ENCODE measurements at regions not wholly inside any gene's neighbourhood (a gene's known extent, or its start where the extent isn't known, plus 50 kb on each side); places are given as distances from the start of the nearest gene placed in this dataset.

DNA sequence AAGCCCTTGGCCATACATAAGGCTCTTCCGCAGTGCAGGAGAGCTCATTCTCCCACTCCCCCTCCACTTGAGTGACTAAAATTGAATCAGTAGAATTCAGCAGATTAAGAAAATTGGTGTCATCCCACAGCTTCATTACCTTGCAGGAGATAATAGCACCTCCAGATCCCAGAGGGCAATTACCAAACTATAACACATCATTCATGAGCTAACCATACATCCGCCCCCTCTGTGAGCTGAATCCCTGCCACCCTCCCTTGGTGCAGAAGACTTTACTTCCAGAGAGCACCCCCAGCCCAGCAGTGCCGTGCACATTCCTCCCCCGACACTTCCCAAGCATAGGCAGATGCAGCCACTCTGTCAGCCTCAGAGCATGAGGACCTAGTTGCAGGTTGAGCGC lies 496.5 kb upstream of the B3GAT1 start:
- DNase-seq (ENCODE audit: low read depth) = no peak

DNA sequence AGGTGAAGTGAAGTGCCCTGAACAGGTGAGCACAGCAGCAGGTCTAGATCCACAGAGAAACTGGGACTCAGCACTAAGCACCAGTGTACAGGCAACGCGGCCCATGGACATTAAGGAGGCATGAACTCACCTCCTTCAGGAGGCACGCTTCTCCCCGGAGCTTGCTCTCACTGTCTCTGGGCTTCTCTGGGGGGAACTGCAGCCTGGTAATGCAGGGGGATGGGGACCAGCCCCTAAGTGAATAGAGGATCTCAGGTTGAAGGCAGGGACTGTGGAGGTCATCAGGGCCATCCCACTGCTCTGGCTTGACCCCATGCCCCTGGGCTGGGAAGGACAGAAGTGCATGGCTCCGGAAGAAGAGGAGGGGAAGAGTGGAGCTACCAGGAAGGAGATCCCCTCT lies 495.6 kb upstream of the B3GAT1 start:
- no peak for DNase-seq (ENCODE audit: low read depth)

DNA sequence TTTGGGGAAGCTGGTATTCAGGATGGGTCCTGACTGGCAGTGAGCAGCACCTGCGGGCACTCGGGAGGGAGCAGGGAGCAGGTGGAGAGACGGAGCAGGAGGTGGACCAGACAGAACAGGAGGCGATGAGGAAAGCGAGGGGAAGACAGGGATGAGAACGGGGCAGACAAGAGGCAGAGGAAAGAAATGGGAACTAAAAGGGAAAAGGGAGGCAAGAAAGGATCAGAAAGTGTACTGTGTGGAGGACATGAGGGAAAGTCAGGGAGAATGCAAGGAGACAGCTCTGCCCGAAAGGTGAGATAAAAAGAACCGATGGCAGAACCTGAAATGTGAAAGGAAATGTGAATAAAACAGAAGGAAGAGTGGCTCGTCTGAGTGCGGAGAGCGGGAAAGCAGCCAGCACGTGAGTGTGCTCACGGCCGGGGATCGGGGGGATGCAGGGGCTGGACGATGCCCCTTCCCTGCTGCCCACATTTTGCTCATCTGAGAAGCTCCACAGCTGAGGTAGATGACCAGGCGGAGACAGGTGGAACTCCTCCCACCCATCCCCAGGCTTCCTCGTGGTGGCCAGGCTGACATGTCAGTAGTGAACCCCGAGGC lies 494.4 kb upstream of the B3GAT1 start:
- no peak for DNase-seq (ENCODE audit: low read depth)

DNA sequence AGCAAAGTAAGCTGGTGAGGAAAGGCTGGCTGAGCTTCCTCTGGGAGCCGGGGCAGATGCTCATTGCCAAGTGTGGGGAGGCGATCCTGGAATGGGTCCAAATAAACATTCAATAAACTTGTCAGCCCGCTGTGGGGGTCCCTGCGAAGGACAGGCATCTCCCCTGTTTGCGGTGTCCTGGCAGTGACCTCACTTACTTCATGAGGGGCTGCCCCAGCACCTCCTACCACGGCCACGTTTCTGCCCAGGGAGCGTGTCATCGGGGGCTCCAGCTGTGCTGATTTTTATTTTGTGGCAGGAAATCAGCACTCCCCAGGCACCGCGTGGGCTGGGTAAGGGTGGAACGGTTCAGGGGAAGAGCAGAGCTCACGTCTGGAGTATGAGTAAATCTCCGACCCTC lies 493.9 kb upstream of the B3GAT1 start:
- DNase-seq (ENCODE audit: low read depth) = no peak

DNA sequence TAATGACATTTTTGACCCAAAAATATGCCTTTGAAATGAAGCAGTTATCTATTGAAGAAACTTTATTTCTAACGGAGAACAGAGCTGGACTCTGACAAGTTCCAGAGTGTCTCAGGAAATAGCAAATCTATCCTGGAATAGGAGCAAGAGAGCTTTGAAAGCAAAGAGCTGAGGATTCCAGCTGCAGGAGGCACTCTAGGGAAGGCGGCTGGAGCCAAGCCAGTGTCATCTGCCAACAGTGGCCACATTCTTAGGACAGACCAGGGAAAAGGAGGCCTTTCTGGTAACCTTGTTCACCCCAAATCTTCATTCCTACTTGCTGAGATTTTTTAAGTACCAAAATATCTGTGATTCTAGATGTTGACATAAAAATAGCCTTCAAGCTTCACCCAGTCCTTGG lies 493.5 kb upstream of the B3GAT1 start:
- no peak for DNase-seq (ENCODE audit: low read depth)

DNA sequence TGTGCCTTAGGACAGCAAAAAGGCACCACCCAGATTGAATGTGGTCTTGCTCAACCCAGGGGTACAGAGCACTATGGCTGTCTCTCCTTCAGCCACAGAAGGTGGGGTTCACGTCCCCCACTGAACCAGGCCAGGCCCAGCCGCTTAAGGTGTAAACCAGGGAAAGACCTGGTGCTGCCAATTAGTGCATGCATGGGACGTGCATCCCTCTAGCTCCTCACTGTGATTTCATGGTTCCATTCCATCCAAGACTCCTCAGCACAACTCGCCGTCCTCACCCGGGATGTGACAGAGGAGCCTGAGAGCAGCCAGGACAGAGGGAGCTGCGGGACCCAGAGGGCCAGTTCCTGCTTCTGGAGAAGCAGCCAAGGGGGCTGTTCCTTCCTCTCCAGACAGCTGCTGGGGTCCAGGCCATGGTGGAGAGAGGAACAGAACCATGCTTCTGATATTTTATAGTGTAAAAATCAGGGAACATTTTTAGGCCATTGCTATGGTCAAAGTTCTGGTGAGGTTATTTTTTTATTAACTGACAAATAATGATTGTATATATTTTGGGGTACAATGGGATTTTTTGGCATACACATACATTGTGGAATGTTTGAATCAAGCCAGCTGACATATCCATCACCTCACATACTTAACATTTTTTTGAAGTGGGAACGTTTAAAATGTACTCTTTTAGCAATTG lies 492.2 kb upstream of the B3GAT1 start:
- DNase-seq (ENCODE audit: low read depth) = no peak

DNA sequence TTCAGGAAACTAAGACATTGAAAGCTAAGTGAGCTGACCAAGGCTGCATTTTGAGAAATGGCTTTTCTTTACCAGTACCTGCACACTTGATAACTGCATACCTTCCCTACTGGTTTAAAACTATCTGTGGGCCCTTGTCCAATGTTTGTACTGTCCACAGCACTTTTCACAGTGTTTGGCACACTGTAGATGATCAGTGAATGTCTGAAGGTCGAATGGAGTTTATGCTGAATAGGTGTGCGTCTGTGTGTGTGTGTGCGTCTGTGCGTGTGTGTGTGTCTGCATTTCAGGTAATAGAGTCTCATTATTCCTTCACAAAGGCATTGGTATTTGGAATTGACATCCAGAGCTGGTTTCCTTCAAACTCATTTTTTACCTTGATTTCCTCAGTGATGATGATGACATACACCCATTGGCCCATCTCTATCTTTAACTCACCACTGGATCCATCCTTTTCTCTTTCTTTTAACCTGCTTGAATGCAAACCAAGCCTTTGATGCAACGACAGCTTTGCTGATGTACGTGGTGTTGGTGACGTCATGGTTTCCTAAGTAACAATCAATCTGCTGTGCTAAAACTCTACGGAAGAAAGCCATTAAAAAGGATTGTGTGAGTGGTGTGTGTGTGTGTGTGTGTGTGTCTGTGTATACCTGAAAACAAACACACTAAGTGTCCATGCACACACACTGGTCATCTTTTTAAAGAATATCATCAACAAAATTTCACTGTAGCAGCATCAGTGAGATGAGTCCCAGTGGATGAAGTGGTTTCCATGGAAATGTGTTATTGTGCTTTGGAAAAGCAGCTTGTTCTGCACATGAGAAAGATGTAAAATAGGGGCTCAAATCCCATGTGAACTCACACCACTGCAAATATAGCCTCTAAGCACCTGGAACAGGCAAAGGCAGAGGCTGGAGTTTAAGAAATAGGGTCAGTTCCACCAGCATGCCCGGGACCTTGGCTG lies 490.2 kb upstream of the B3GAT1 start:
- DNase-seq (ENCODE audit: low read depth) = no peak

DNA sequence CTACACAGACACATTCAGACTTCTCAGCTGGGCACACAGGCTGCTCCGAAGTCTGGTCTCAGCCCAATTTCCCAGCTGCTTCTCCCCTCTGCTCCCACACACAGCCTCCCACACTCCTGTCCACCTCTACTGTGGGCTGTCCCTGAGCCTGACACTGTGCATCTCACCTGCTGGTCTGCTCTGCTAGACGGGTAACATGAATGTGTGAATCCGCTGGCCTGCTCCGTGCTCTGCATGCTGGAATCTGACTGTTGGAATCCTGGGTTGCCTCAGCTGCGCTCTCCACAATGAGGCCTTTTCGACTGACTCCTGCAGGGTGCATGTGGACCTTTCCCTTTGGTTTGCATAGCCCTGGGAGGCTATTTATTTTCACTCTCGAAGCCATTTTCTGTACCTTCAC lies 489.5 kb upstream of the B3GAT1 start:
- DNase-seq (ENCODE audit: low read depth) = no peak

DNA sequence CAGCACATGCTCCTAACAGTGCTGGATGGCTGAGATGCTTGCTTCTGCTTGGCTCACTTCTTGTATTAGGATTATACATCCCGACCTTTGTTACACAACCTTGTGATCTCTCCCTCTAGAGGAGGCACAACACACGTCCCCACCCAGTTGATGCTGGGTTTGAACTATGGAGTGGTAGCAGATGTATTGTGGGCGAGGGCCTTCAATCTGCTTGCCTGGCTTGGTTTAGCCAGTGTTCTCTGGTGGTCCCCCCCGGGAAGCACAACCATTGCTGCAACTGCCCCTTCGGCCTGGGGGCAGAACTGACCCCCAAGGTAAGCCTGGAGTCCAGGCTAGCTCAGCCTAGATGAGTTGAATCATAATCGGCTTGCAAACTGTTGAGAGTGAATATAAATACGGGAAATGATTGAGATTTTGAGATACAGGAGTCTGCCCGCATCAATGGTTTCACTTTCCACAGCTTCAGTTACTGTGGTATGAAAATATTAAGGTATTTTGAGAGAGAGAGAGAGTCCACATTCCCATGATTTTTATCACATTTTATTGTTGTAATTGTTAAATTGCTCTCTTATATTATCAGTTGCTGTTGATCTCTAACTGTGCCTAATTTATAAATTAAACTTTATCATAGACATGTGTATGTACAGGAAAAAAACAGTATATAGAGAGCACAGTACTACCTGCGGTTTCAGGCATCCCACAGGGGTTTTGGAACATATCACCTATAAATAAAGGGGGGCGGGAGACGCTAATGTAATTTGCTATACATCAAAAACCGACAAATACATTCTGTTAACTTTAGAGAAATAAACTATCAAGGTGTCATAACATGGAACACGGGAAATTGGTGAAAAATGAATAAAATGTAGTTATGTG lies 482.0 kb upstream of the B3GAT1 start:
- DNase-seq (ENCODE audit: low read depth) = no peak

DNA sequence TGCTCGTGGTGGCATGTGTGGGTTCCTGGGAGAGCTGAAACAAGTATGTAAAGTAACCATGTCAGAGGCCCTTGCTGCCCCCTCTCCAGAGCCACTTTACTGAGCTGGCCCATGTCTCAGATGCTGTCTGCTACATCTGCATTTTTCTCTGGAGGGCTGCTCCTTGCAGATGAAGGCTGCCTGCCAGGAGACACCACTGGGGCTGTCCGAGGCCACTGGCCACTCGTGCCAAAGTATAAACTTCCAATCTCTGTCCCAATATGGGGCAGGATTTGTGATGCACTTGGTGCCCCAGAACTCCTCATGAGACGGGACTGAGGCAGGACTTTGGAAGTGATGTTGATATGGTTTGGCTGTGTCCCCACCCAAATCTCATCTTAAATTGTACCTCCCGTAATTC lies 478.4 kb upstream of the B3GAT1 start:
- no peak for DNase-seq (ENCODE audit: low read depth)

DNA sequence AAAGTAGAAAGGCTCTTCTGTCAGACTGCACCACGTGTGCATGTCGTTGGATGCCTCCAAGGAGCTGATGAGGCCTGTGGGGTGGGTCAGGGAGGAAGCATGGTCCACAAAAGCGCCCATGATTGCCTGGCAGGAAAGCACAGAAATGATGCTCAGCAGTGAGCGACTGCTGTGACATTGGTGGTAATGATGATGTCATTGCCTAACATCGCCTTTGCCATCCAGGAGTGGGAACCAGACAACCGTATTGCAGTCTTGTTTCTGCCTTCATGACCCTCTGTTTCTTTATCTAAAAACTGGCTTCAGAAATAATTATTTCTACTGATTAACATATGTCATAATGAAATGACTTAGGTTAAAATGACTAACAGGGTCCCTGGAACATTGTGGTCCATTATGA lies 477.8 kb upstream of the B3GAT1 start:
- DNase-seq (ENCODE audit: low read depth) = no peak

DNA sequence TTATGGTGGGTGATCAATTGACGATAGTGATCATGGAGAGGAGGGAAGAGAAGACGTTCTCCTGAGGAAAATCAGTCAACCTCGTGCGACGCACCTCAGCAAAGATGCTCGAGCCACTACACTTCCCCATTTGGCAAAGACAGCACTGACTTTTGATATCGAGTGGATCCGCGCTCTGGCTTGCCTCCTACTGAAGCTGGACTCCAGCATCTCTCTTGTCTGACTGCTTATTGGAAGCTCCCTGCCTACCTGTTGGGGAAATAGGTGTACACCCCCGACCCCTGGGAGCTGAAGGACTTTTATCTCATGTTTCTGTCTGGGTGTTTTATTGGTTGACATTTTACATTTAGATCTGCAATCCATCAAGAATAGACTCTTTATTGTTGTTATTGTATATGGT lies 476.8 kb upstream of the B3GAT1 start:
- DNase-seq (ENCODE audit: low read depth) = no peak

DNA sequence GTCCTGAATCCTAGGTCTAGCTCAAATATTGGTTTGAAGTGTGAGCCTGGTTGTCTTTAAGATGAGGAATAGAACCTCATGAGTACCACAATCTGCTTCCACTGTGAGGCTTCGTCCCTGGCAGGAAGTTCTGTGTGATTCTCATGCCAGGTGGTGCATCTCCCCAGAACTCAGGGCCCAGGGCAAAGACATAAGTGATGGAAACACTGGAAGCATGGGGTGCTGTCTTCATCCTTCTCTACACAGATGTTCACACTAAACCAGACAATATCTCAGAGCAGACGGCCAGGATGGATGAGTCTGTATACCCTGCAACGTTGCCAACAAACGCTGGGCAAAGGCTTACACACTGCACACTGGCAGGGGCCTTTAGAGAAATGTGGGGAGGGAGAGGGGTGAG lies 475.9 kb upstream of the B3GAT1 start:
- DNase-seq (ENCODE audit: low read depth) = no peak

DNA sequence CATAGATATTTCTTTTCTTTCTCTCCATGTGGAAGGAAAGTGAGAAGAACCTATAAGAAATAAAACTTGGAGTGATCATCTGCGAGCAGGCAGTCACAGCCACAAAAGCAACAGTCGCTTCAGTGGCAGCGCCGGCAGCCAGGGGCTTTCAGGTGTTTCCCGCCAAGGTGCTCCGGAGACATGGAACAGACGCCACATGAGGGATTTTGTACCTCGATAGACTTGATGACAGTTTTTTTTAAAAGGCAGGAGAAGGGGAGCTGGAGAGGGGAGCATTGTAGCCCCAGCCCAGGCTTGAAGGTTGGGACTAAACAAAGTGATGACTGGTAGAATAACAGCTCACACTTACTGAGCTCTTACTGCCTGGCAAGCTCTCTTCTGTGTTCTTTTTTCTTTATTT lies 471.4 kb upstream of the B3GAT1 start:
- no peak for DNase-seq (ENCODE audit: low read depth)

DNA sequence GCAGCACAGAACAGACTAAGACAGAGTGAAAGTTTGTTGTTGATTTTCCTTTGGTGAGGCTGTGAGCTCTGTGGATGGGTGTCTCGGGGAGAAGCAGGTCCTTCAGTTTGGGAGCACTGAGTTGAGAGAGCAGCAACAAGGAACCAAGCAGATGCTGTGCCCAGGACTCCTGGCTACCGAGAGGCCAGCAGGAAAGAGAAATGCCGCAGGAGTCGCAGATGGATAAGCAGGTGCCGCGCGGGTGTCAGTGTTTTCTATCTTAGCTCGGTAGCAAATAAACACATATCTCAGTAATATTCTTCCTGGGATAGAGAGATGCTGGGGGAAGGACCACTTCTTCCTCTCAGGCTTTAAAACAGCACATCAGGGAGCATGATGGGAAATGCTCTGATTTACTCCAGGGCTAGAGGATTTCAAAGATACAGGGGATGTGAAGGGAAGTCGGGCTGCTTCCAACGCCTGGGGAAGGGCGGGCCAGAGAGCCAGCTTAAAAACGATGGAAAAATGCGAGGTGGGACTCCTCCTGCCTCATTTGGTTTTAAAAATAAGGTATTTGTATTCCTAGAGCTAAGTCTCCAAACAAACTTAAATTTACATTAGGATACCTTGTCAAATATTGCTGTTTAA lies 470.7 kb upstream of the B3GAT1 start:
- no peak for DNase-seq (ENCODE audit: low read depth)

DNA sequence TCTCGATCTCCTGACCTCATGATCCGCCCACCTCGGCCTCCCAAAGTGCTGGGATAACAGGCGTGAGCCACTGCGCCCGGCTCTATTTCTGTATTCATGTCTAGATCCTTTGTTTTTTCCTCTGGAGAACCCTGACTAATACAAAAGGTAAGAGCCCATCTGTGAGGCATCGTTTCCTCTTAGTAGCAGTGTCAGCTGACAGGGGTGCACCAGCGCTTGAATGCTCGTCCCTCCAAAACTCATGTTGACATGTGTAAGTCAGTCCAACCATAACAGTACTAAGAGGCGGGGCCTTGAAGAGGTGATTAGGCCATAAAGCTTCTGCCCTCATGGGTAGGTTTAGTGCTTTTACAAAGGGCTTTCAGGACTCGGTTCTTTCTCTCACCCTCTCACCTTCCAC lies 470.1 kb upstream of the B3GAT1 start:
- DNase-seq (ENCODE audit: low read depth) = no peak

DNA sequence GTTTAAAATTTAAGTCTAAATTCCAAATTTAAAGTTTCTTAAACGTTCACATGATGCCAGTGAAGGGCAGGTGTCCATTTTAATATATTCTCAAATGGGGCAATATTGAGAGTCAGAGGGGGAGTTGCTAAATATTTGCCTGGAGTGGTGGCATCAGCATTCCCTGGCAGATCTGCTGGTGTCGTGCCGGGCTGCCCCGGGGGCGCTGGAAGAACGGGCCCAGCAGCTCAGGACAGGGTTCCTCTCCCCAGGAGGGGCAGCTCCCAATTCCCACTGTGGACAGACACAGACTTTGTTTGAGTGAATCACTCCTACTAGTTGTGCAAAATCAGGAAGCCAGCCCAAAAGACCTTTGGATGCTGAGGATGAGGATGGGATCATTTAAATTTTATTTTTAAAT lies 468.7 kb upstream of the B3GAT1 start:
- no peak for DNase-seq (ENCODE audit: low read depth)

DNA sequence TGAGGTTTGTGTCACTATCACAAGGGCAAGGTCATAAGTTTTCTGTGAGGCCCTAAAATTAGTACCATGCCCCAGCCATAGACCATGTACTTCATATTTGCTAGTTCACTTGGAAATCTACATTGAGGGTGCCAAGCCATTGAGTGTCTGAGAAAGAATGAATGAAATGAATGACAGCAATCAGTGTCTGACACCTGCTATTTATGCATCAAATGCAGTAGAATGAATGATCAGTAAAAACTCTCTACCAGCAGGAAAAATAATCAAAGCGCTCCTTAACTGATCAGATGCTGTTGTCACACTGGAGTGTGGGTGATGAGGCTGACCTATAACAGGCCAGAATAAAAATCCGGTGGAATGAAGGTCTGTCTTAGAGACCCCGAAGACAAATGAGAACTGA lies 467.9 kb upstream of the B3GAT1 start:
- no peak for DNase-seq (ENCODE audit: low read depth)

DNA sequence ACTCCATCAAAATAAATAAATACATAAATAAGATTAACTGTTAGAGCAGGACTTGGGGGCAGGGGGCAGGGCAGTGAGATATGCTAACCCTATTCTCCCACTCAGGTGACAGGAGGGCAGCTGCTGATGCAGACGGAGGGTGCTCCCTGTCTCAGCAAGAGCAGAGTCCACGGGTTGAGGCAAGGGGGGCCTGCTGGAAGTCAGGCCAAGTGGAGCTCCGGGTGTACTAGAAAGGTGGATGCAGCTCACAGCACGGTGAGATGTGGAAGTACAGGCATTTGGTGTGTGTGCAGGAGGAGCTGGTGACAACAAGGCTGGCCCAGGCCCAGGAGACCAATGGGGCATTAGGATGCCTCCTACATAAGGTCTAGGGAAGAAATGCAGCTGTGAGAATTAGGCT lies 467.3 kb upstream of the B3GAT1 start:
- DNase-seq (ENCODE audit: low read depth) = no peak

DNA sequence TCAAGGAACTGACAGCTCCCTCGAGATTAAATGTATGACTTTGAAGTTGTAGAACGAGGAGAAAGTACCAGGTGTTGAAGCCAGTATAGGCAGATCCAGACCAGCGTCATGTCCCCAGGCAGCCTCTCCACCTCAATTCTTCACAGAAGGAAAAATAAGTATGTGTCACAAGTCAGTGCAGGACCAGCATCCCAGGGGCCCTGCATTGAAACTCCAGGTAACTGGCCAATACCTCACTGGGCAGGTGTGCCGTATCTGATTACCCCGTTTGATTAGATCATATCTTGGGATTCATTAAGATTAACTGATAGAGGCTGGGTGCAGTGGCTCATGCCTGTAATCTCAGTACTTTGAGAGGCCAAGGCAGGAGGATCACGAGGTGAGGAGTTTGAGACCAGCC lies 466.7 kb upstream of the B3GAT1 start:
- DNase-seq (ENCODE audit: low read depth) = no peak

DNA sequence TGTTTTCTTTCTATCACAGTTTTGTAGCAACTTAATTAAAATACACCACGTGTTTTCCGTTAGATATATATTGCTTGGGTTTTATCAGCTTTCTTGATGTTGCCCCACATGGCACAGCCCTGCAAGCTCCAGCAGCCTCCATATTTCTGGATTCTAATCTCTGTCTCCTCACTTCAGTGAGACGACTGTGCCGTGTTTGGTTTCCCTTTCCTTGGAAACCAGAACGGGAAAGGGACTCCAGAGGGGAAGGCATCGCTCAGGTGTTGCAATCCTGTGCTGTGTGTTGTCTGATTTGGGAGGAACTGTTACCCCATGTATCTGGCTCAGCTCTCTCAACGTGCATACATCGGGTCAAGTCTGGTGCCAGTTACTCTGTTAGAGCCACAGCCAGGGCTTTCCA lies 464.2 kb upstream of the B3GAT1 start:
- DNase-seq (ENCODE audit: low read depth) = no peak
